Right atrium auricular region (tissue), 2 donors: ENCODE measurements at regions not wholly inside any gene's neighbourhood (a gene's known extent, or its start where the extent isn't known, plus 50 kb on each side); places are given as distances from the start of the nearest gene placed in this dataset.

Source experiments
- DNase-seq: peaks from one replicate; pipeline ENCODE4 v3.0.0-alpha.2; 2019; ENCODE audit warnings: low spot score
- H3K27ac ChIP-seq, 2 donors: fragments of 200-600 bp; sonication (generic); 1 replicate in 1 of 2; 2 replicates in 1 of 2; pipeline ENCODE4 v1.5.1; 2016 to 2019
- H3K27me3 ChIP-seq, 2 donors: fragments of 200-600 bp; sonication (generic); one replicate each; pipeline versions ENCODE4 v1.5.1 to v1.6.0; 2017 to 2019
- H3K36me3 ChIP-seq: fragments of 200-600 bp; sonication (generic); one replicate; pipeline ENCODE4 v1.5.1; 2016
- H3K4me1 ChIP-seq, 2 donors: fragments of 200-600 bp; sonication (generic); one replicate each; pipeline versions ENCODE4 v1.5.1 to v1.6.0; 2017 to 2019
- H3K4me3 ChIP-seq, 2 donors: fragments of 200-600 bp; sonication (generic); 1 replicate in 1 of 2; 2 replicates in 1 of 2; pipeline ENCODE4 v1.5.1; 2017 to 2019; ENCODE audit warnings: mild to moderate bottlenecking in 1 of 2, moderate library complexity in 1 of 2
- H3K9me3 ChIP-seq, 2 donors: fragments of 200-600 bp; sonication (generic); one replicate each; pipeline ENCODE4 v1.5.1; 2019
- TF ChIP-seq, protein P1 (sequence below), 2 donors: fragments of 200-600 bp; sonication (generic); IDR thresholded peaks; one replicate each; pipeline ENCODE4 v1.5.1; 2019; ENCODE audit warnings: antibody characterized with exemption in 2 of 2

- H3K27me3 ChIP-seq: no peaks in the 10 kb centered on the region
- H3K36me3 ChIP-seq: no peaks in the 10 kb centered on the region
- DNase-seq: peak; percentile 81
- H3K27ac ChIP-seq: peak overlapping the region; percentile 0 to 57
- H3K4me3 ChIP-seq: no peak overlapping the region
- no peaks in the 10 kb centered on the region for H3K9me3 ChIP-seq
- H3K4me1 ChIP-seq: peaks cover 0 to 13% of the 10 kb centered on the region in 2 donors
- TF ChIP-seq, protein P1, sequence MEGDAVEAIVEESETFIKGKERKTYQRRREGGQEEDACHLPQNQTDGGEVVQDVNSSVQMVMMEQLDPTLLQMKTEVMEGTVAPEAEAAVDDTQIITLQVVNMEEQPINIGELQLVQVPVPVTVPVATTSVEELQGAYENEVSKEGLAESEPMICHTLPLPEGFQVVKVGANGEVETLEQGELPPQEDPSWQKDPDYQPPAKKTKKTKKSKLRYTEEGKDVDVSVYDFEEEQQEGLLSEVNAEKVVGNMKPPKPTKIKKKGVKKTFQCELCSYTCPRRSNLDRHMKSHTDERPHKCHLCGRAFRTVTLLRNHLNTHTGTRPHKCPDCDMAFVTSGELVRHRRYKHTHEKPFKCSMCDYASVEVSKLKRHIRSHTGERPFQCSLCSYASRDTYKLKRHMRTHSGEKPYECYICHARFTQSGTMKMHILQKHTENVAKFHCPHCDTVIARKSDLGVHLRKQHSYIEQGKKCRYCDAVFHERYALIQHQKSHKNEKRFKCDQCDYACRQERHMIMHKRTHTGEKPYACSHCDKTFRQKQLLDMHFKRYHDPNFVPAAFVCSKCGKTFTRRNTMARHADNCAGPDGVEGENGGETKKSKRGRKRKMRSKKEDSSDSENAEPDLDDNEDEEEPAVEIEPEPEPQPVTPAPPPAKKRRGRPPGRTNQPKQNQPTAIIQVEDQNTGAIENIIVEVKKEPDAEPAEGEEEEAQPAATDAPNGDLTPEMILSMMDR (IDR thresholded peaks at IDR 0.05): no peak
Observed at GRCh38 chr2:18445433-18446320, 114.8 kb downstream of the RDH14 start.

- Histone ChIP-seq H3K27me3 (no peaks in the 10 kb centered on the region), H3K4me1 (peaks cover 0 to 13% of the 10 kb centered on the region in 2 donors), H3K4me3 (no peak overlapping the region), H3K27ac (peak overlapping the region in 1 of 2 donors; percentile 57), H3K9me3 (no peaks in the 10 kb centered on the region), H3K36me3 (no peaks in the 10 kb centered on the region)
- DNase-seq: no peak
- TF ChIP-seq, protein P1 (IDR thresholded peaks at IDR 0.05): no peak
Observed at GRCh38 chr2:18444806-18445205, 115.6 kb downstream of the RDH14 start.

- DNase-seq: no peak
- Histone ChIP-seq H3K4me3 (no peak overlapping the region), H3K27me3 (no peaks in the 10 kb centered on the region), H3K36me3 (no peaks in the 10 kb centered on the region), H3K4me1 (peaks cover 0 to 15% of the 10 kb centered on the region in 2 donors), H3K9me3 (no peaks in the 10 kb centered on the region), H3K27ac (no peak overlapping the region)
- TF ChIP-seq, protein P1 (IDR thresholded peaks at IDR 0.05): no peak
Observed at GRCh38 chr2:18441583-18441982, 118.9 kb downstream of the RDH14 start.

- peaks cover 0 to 15% of the 10 kb centered on the region in 2 donors for H3K4me1 ChIP-seq
- no peak for DNase-seq
- H3K4me3 ChIP-seq: no peak overlapping the region
- H3K27ac ChIP-seq: no peak overlapping the region
- H3K36me3 ChIP-seq: no peaks in the 10 kb centered on the region
- H3K9me3 ChIP-seq: no peaks in the 10 kb centered on the region
- TF ChIP-seq, protein P1 (IDR thresholded peaks at IDR 0.05): no peak
- no peaks in the 10 kb centered on the region for H3K27me3 ChIP-seq
Observed at GRCh38 chr2:18440777-18441176, 119.7 kb downstream of the RDH14 start.

DNA sequence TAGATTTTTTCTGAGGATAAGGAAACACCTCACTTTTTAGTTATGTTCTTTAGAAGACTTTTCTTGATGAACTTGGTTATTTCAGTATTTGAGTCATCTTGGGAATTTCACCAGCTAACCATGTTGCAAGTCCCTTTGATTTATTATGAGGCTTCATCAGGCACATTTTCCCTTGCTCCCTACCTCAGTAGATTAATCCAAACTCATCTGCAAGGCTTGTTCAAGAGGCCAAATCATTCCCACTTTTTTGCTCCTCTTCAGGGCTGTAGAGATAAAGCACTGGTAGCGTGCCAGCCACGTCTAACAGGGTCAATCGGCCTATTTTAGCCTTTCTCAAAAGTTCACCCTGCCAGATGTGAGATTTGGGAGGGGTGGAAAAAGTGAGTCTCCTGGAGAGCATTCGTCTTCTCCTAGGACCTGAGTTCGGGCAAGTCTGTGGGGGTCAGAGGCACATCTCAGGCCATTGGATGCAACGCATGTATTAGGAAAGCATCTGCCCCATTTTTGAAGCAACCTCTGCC lies 120.3 kb downstream of the RDH14 start:
- Histone ChIP-seq H3K27me3 (no peaks in the 10 kb centered on the region), H3K27ac (no peak overlapping the region), H3K4me1 (peaks cover 0 to 13% of the 10 kb centered on the region in 2 donors), H3K9me3 (no peaks in the 10 kb centered on the region), H3K36me3 (no peaks in the 10 kb centered on the region), H3K4me3 (no peak overlapping the region)
- TF ChIP-seq, protein P1 (IDR thresholded peaks at IDR 0.05): no peak
- no peak for DNase-seq
